ENCODE measurements at regions not wholly inside any gene's neighbourhood (a gene's known extent, or its start where the extent isn't known, plus 50 kb on each side); places are given as distances from the start of the nearest gene placed in this dataset.

GRCh38 chr13:39965309-39965708 lies 309.8 kb downstream of the COG6 start:
- H3K27me3 Mint-ChIP-seq (ENCODE audit: low read depth): no peaks in the 10 kb centered on the region
- CTCF ChIA-PET: interaction anchor here (1.1 kb wide), 1 partner anchor 23 kb away, joined by 4 read pairs; no protein-coding TSS in a partner anchor
- H3K36me3 Mint-ChIP-seq: no peaks in the 10 kb centered on the region
- no peak for ATAC-seq
- H3K4me3 Mint-ChIP-seq: no peak overlapping the region
- H3K27ac Mint-ChIP-seq: no peak overlapping the region
- no peak for DNase-seq (ENCODE audit: low spot score)
- peaks cover 6% of the 10 kb centered on the region; the same call in 1 of the 2 replicates for H3K4me1 Mint-ChIP-seq
- TF ChIP-seq SOX15 (CRISPR knock-in tag; IDR thresholded peaks at IDR 0.05): no peak
- no peak for TF ChIP-seq NFE2L1 (CRISPR knock-in tag; IDR thresholded peaks at IDR 0.05)
- TF ChIP-seq FOXK1 (CRISPR knock-in tag; IDR thresholded peaks at IDR 0.05): no peak
- no peak for TF ChIP-seq ZNF138 (CRISPR knock-in tag; conservative IDR thresholded peaks at IDR 0.05)
- TF ChIP-seq, protein P1, sequence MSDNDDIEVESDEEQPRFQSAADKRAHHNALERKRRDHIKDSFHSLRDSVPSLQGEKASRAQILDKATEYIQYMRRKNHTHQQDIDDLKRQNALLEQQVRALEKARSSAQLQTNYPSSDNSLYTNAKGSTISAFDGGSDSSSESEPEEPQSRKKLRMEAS (CRISPR knock-in tag; IDR thresholded peaks at IDR 0.05): no peak
- TF ChIP-seq, protein P2, sequence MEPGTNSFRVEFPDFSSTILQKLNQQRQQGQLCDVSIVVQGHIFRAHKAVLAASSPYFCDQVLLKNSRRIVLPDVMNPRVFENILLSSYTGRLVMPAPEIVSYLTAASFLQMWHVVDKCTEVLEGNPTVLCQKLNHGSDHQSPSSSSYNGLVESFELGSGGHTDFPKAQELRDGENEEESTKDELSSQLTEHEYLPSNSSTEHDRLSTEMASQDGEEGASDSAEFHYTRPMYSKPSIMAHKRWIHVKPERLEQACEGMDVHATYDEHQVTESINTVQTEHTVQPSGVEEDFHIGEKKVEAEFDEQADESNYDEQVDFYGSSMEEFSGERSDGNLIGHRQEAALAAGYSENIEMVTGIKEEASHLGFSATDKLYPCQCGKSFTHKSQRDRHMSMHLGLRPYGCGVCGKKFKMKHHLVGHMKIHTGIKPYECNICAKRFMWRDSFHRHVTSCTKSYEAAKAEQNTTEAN (CRISPR knock-in tag; IDR thresholded peaks at IDR 0.05): no peak
- no peak for TF ChIP-seq GABPB1 (CRISPR knock-in tag; IDR thresholded peaks at IDR 0.05)
- no peak for TF ChIP-seq PRDM15 (CRISPR knock-in tag; IDR thresholded peaks at IDR 0.05)
- POLR2A ChIA-PET: no interaction called here
- H3K9me3 Mint-ChIP-seq: peaks cover 6% of the 10 kb centered on the region

GRCh38 chr13:39967199-39967959 lies 311.9 kb downstream of the COG6 start:
- no peak for ATAC-seq
- no peak overlapping the region for H3K4me3 Mint-ChIP-seq
- CTCF ChIA-PET: interaction anchor here (1.0 kb wide), 1 partner anchor 25 kb away, joined by 4 read pairs; no protein-coding TSS in a partner anchor

More at GRCh38 chr13:39967199-39967959, 311.9 kb downstream of the COG6 start:
- no peak overlapping the region for H3K27ac Mint-ChIP-seq
- no peaks in the 10 kb centered on the region for H3K36me3 Mint-ChIP-seq
- no peaks in the 10 kb centered on the region for H3K27me3 Mint-ChIP-seq (ENCODE audit: low read depth)
- H3K9me3 Mint-ChIP-seq: peaks cover 10% of the 10 kb centered on the region
- POLR2A ChIA-PET: no interaction called here
- TF ChIP-seq PREB (CRISPR knock-in tag; IDR thresholded peaks at IDR 0.05; ENCODE audit: borderline replicate concordance) (no peak), ZSCAN18 (CRISPR knock-in tag; IDR thresholded peaks at IDR 0.05) (no peak), ZBTB21 (CRISPR knock-in tag; IDR thresholded peaks at IDR 0.05; ENCODE audit: borderline replicate concordance) (no peak), MYBL2 (CRISPR knock-in tag; IDR thresholded peaks at IDR 0.05) (no peak), NR2C2 (CRISPR knock-in tag; IDR thresholded peaks at IDR 0.05) (no peak), ZNF121 (CRISPR knock-in tag; IDR thresholded peaks at IDR 0.05) (no peak), SMAD3 (CRISPR knock-in tag; IDR thresholded peaks at IDR 0.05; ENCODE audit: borderline replicate concordance) (no peak), GTF2I (CRISPR knock-in tag; conservative IDR thresholded peaks at IDR 0.05) (no peak), NFATC4 (CRISPR knock-in tag; IDR thresholded peaks at IDR 0.05) (no peak), ESRRA (CRISPR knock-in tag; IDR thresholded peaks at IDR 0.05; ENCODE audit: borderline replicate concordance) (no peak), MLX (CRISPR knock-in tag; IDR thresholded peaks at IDR 0.05) (no peak), ZNF423 (CRISPR knock-in tag; IDR thresholded peaks at IDR 0.05) (no peak), SP1 (CRISPR knock-in tag; conservative IDR thresholded peaks at IDR 0.05) (no peak), HMGA2 (CRISPR knock-in tag; IDR thresholded peaks at IDR 0.05) (no peak), SOX15 (CRISPR knock-in tag; IDR thresholded peaks at IDR 0.05) (no peak)
- TF ChIP-seq, protein P3, sequence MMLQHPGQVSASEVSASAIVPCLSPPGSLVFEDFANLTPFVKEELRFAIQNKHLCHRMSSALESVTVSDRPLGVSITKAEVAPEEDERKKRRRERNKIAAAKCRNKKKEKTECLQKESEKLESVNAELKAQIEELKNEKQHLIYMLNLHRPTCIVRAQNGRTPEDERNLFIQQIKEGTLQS (CRISPR knock-in tag; conservative IDR thresholded peaks at IDR 0.05): no peak
- TF ChIP-seq, protein P4, sequence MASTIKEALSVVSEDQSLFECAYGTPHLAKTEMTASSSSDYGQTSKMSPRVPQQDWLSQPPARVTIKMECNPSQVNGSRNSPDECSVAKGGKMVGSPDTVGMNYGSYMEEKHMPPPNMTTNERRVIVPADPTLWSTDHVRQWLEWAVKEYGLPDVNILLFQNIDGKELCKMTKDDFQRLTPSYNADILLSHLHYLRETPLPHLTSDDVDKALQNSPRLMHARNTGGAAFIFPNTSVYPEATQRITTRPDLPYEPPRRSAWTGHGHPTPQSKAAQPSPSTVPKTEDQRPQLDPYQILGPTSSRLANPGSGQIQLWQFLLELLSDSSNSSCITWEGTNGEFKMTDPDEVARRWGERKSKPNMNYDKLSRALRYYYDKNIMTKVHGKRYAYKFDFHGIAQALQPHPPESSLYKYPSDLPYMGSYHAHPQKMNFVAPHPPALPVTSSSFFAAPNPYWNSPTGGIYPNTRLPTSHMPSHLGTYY (CRISPR knock-in tag; IDR thresholded peaks at IDR 0.05): no peak
- no peaks in the 10 kb centered on the region for H3K4me1 Mint-ChIP-seq
- DNase-seq (ENCODE audit: low spot score): no peak
